ENCODE measurements at regions not wholly inside any gene's neighbourhood (a gene's known extent, or its start where the extent isn't known, plus 50 kb on each side); places are given as distances from the start of the nearest gene placed in this dataset.
A peak's percentile ranks its signal among the peaks of the same experiment; 100 is the strongest.

DNA sequence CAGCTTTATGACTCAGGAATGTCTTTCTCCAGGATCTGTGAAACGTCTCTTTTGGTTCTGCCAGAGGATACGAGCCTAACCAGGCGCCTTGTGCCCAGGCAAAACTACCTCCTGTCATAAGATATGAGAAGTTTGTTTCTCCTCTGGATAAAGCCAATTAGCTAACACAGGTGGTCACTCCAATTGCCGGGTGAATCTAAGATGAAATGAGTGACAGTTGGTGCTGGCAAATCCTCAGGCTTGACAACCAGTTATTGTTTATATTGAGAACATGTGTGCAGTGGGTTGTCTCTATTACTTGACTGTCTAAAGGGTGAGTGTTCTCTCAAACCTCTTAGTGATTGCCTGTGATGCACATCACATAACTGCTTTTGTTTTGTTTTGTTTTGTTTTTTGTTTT lies 449.1 kb downstream of the XPNPEP1 start:
- in situ Hi-C loops (cut with MboI) = no loop called here
- Histone ChIP-seq H3K27ac (no peak overlapping the region), H3K4me2 (ENCODE audit: unreplicated experiment) (no peak overlapping the region), H3K79me2 (ENCODE audit: insufficient read depth) (no peaks in the 10 kb centered on the region), H3K4me3 (no peak overlapping the region), H3K9me3 (ENCODE audit: low read depth) (no peaks in the 10 kb centered on the region), H2AFZ (no peak overlapping the region), H3K4me1 (ENCODE audit: insufficient read depth) (no peaks in the 10 kb centered on the region), H3F3A (ENCODE audit: insufficient read depth) (no peaks in the 10 kb centered on the region), H3K9ac (no peak overlapping the region), H3K27me3 (replicated peaks; ENCODE audit: insufficient read depth) (peaks cover 34% of the 10 kb centered on the region), H3K9me2 (ENCODE audit: insufficient read depth) (no peaks in the 10 kb centered on the region), H3K36me3 (ENCODE audit: low read depth) (no peaks in the 10 kb centered on the region), H4K20me1 (ENCODE audit: insufficient read depth) (no peaks in the 10 kb centered on the region)
- TF ChIP-seq EZH2phosphoT487 (IDR thresholded peaks at IDR 0.05; ENCODE audit: insufficient read depth, low read depth) (no peak), EZH2 (IDR thresholded peaks at IDR 0.05; ENCODE audit: insufficient read depth, poor library complexity, severe bottlenecking) (no peak)
- 10 to 14% methylated on average over 4 of the region's 4 CpGs for WGBS, 2 experiments (ENCODE audit: low coverage in 1 of 2, low lambda C conversion rate in 2 of 2, missing lambda C conversion rate in 2 of 2)
- DNase-seq = no peak

DNA sequence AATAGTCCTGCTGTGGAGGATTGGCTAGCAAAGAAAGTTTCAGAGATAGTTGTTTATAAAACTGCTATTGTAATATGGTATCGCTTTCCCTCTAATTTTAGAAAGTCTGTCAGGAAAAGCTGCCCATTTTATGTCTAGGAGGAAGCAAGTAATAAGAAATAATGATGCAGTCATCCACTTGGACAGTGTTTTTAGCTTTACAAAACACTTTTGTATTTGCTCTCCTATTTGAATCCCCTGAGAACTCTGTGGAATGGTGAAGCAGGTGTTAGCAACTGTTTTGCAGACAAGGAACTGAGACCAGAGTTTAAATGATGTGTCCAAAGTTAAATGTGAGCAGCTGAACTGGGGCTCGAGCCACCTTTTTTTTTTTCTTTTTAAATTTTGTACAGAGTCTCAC lies 455.8 kb downstream of the XPNPEP1 start:
- H3K4me1 ChIP-seq (ENCODE audit: insufficient read depth) = no peaks in the 10 kb centered on the region
- no peak overlapping the region for H3K27ac ChIP-seq
- H3K4me3 ChIP-seq = no peak overlapping the region
- in situ Hi-C loops (cut with MboI) = no loop called here
- no peaks in the 10 kb centered on the region for H4K20me1 ChIP-seq (ENCODE audit: insufficient read depth)
- H3K9me3 ChIP-seq (ENCODE audit: low read depth) = no peaks in the 10 kb centered on the region
- no peak overlapping the region for H2AFZ ChIP-seq
- WGBS, 2 experiments (ENCODE audit: low coverage in 1 of 2, low lambda C conversion rate in 2 of 2, missing lambda C conversion rate in 2 of 2) = 24 to 34% methylated on average over 2 of the region's 2 CpGs
- no peaks in the 10 kb centered on the region for H3K36me3 ChIP-seq (ENCODE audit: low read depth)
- DNase-seq = no peak
- H3K9ac ChIP-seq = no peak overlapping the region
- no peaks in the 10 kb centered on the region for H3K79me2 ChIP-seq (ENCODE audit: insufficient read depth)
- H3K9me2 ChIP-seq (ENCODE audit: insufficient read depth) = no peaks in the 10 kb centered on the region
- TF ChIP-seq EZH2 (IDR thresholded peaks at IDR 0.05; ENCODE audit: insufficient read depth, poor library complexity, severe bottlenecking) = no peak
- no peak overlapping the region for H3K4me2 ChIP-seq (ENCODE audit: unreplicated experiment)
- H3F3A ChIP-seq (ENCODE audit: insufficient read depth) = no peaks in the 10 kb centered on the region
- peaks cover 33% of the 10 kb centered on the region for H3K27me3 ChIP-seq (replicated peaks; ENCODE audit: insufficient read depth)

DNA sequence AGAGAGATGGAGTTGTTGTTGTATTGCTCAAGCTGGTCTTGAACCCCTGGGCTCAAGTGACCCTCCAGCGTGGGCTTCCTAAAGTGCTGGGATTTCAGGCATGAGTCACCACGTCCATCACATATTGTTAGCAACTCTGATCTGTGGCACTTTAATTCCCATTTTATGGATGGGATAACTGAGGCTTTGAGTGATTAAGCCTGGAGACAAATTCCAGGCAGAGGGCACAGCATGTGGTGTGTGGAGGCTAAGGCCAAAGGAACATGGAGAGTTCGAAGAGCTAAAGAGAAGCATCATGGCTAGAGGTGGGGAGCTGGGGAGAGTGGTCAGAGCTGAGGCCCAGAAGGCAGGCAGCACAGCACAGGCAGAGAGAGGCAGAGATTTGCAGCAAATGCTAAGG lies 458.4 kb downstream of the XPNPEP1 start:
- H3K79me2 ChIP-seq (ENCODE audit: insufficient read depth) = no peaks in the 10 kb centered on the region
- no peaks in the 10 kb centered on the region for H3K36me3 ChIP-seq (ENCODE audit: low read depth)
- H3K27ac ChIP-seq = no peak overlapping the region
- H3K9ac ChIP-seq = no peak overlapping the region
- no peaks in the 10 kb centered on the region for H3K9me3 ChIP-seq (ENCODE audit: low read depth)
- peaks cover 36% of the 10 kb centered on the region for H3K27me3 ChIP-seq (replicated peaks; ENCODE audit: insufficient read depth)
- H3K9me2 ChIP-seq (ENCODE audit: insufficient read depth) = no peaks in the 10 kb centered on the region
- no peaks in the 10 kb centered on the region for H3K4me1 ChIP-seq (ENCODE audit: insufficient read depth)
- H3K4me3 ChIP-seq = no peak overlapping the region
- DNase-seq = no peak
- 47 to 55% methylated on average over 3 of the region's 3 CpGs for WGBS, 2 experiments (ENCODE audit: low coverage in 1 of 2, low lambda C conversion rate in 2 of 2, missing lambda C conversion rate in 2 of 2)
- no peaks in the 10 kb centered on the region for H4K20me1 ChIP-seq (ENCODE audit: insufficient read depth)
- no peak overlapping the region for H2AFZ ChIP-seq
- TF ChIP-seq EZH2 (IDR thresholded peaks at IDR 0.05; ENCODE audit: insufficient read depth, poor library complexity, severe bottlenecking) (no peak), EZH2phosphoT487 (IDR thresholded peaks at IDR 0.05; ENCODE audit: insufficient read depth, low read depth) (no peak)
- H3F3A ChIP-seq (ENCODE audit: insufficient read depth) = no peaks in the 10 kb centered on the region
- no peak overlapping the region for H3K4me2 ChIP-seq (ENCODE audit: unreplicated experiment)
- in situ Hi-C loops (cut with MboI) = no loop called here

DNA sequence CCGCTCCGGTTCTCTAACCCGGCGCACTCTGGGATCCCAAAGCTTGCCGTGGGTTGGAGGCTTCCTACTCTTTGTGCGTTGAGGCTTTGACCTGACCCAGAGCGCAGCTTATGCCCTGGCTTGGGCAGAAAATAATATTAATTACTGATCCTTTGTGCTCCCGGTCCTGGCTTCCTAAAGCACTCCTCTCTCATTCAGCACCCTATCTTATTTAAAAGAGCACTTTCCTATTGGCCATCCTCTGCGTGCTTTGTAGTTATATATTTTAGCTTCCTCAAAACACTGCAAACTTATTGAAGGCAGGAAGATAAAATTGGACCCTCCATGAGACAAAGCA lies 466.0 kb downstream of the XPNPEP1 start:
- no peaks in the 10 kb centered on the region for H3K79me2 ChIP-seq (ENCODE audit: insufficient read depth)
- H3K4me3 ChIP-seq = peak overlapping the region; percentile 64
- no peak overlapping the region for H3K9ac ChIP-seq
- H3K4me2 ChIP-seq (ENCODE audit: unreplicated experiment) = peak overlapping the region; percentile 47
- in situ Hi-C loops (cut with MboI) = no loop called here
- H3K27ac ChIP-seq = no peak overlapping the region
- peaks cover 46% of the 10 kb centered on the region for H3K27me3 ChIP-seq (replicated peaks; ENCODE audit: insufficient read depth)
- WGBS, 2 experiments (ENCODE audit: low coverage in 1 of 2, low lambda C conversion rate in 2 of 2, missing lambda C conversion rate in 2 of 2) = 1 to 5% methylated on average over 9 of the region's 9 CpGs
- TF ChIP-seq EZH2phosphoT487 (IDR thresholded peaks at IDR 0.05; ENCODE audit: insufficient read depth, low read depth) (no peak), EZH2 (IDR thresholded peaks at IDR 0.05; ENCODE audit: insufficient read depth, poor library complexity, severe bottlenecking) (peak; percentile 72)
- no peak for DNase-seq
- H3K9me3 ChIP-seq (ENCODE audit: low read depth) = no peaks in the 10 kb centered on the region
- H4K20me1 ChIP-seq (ENCODE audit: insufficient read depth) = no peaks in the 10 kb centered on the region
- no peaks in the 10 kb centered on the region for H3K9me2 ChIP-seq (ENCODE audit: insufficient read depth)
- H3F3A ChIP-seq (ENCODE audit: insufficient read depth) = no peaks in the 10 kb centered on the region
- H2AFZ ChIP-seq = peak overlapping the region; percentile 35; the same call in 1 of the 2 replicates
- peaks cover 3% of the 10 kb centered on the region; the same call in 1 of the 2 replicates for H3K4me1 ChIP-seq (ENCODE audit: insufficient read depth)
- no peaks in the 10 kb centered on the region for H3K36me3 ChIP-seq (ENCODE audit: low read depth)

Measured in GM23248 (cell line).